HEK293 (cell line): ENCODE measurements at regions not wholly inside any gene's neighbourhood (a gene's known extent, or its start where the extent isn't known, plus 50 kb on each side); places are given as distances from the start of the nearest gene placed in this dataset.
A peak's percentile ranks its signal among the peaks of the same experiment; 100 is the strongest.

Experiments used
- CTCF ChIA-PET: fragments of 350-600 bp; formaldehyde crosslinking; extraction: SDS; loops from one replicate; lab custom pipeline; 2021; ENCODE audit warnings: antibody characterized with exemption; lab: Yijun Ruan, JAX
- POLR2A ChIA-PET: fragments of 300-600 bp; formaldehyde crosslinking; extraction: SDS; loops from one replicate; lab custom pipeline; 2020; ENCODE audit warnings: antibody characterized with exemption, inconsistent platforms; lab: Yijun Ruan, JAX
- H3K27ac ChIP-seq: fragments of 200-500 bp; sonication (Bioruptor generic); 2 replicates; pipeline ENCODE4 v1.5.1; 2014; ENCODE audit warnings: low read depth, low read length, control low read depth, inconsistent platforms; ENCODE audit errors: extremely low read depth
- H3K36me3 ChIP-seq, 2 experiments: fragments of 200-500 bp in 1 of 2; sonication (Bioruptor generic) in 1 of 2; 1 replicate in 1 of 2; 2 replicates in 1 of 2; pipeline ENCODE4 v1.5.1; 2014 to 2017; ENCODE audit warnings: inconsistent platforms in 2 of 2, low read length in 2 of 2; ENCODE audit not compliant: control insufficient read depth in 2 of 2, insufficient read depth in 1 of 2
- H3K4me1 ChIP-seq: fragments of 200-500 bp; sonication (Bioruptor generic); 2 replicates; pipeline ENCODE4 v1.5.1; 2014; ENCODE audit warnings: mild to moderate bottlenecking, low read length, inconsistent platforms; ENCODE audit not compliant: control insufficient read depth, insufficient read depth
- H3K4me3 ChIP-seq: 2 replicates; pipeline ENCODE4 v1.5.1; 2011; ENCODE audit warnings: low read depth, mild to moderate bottlenecking, control low read depth, low read length, moderate library complexity
- H3K9me3 ChIP-seq: fragments of 200-500 bp; sonication (Bioruptor generic); 2 replicates; pipeline ENCODE4 v1.5.1; 2014; ENCODE audit warnings: low read depth, low read length, inconsistent platforms; ENCODE audit not compliant: control insufficient read depth, insufficient read depth
- KLF10 ChIP-seq: fragments of 450-650 bp; IDR thresholded peaks from 2 replicates; pipeline ENCODE4 v1.5.1; 2018; ENCODE audit warnings: missing biosample characterization, mild to moderate bottlenecking, missing genetic modification characterization
- KLF8 ChIP-seq: fragments of 450-650 bp; formaldehyde crosslinking; IDR thresholded peaks from 2 replicates; pipeline ENCODE4 v1.5.1; 2016; ENCODE audit warnings: missing biosample characterization, missing genetic modification characterization
- MEIS1 ChIP-seq: sonication (generic); formaldehyde crosslinking; IDR thresholded peaks from 2 replicates; pipeline ENCODE4 v1.8.1; 2022; ENCODE audit warnings: missing genetic modification reagents, mild to moderate bottlenecking, borderline replicate concordance
- PRDM4 ChIP-seq: fragments of 450-650 bp; formaldehyde crosslinking; IDR thresholded peaks from 2 replicates; pipeline ENCODE4 v1.5.1; 2017; ENCODE audit warnings: missing biosample characterization, missing genetic modification characterization
- TRIM28 ChIP-seq: IDR thresholded peaks from 2 replicates; pipeline ENCODE4 v1.6.1; 2011; ENCODE audit warnings: low read length, control low read depth, borderline replicate concordance
- ZIC2 ChIP-seq: fragments of 450-650 bp; formaldehyde crosslinking; IDR thresholded peaks from 2 replicates; pipeline ENCODE4 v1.5.1; 2016; ENCODE audit warnings: missing biosample characterization, missing genetic modification characterization
- ZNF133 ChIP-seq: fragments of 450-650 bp; formaldehyde crosslinking; IDR thresholded peaks from 2 replicates; pipeline ENCODE4 v1.5.1; 2016; ENCODE audit warnings: missing biosample characterization, missing genetic modification characterization
- ZNF140 ChIP-seq: fragments of 450-650 bp; formaldehyde crosslinking; IDR thresholded peaks from 2 replicates; pipeline ENCODE4 v1.5.1; 2016; ENCODE audit warnings: missing biosample characterization, missing genetic modification characterization
- ZNF148 ChIP-seq: fragments of 450-650 bp; formaldehyde crosslinking; IDR thresholded peaks from 2 replicates; pipeline ENCODE4 v1.5.0; 2017; ENCODE audit warnings: missing biosample characterization, missing genetic modification characterization, borderline replicate concordance
- ZNF16 ChIP-seq: fragments of 450-650 bp; formaldehyde crosslinking; IDR thresholded peaks from 2 replicates; pipeline ENCODE4 v1.5.1; 2016; ENCODE audit warnings: low read depth, missing biosample characterization, missing genetic modification characterization
- ZNF174 ChIP-seq: fragments of 450-650 bp; formaldehyde crosslinking; IDR thresholded peaks from 2 replicates; pipeline ENCODE4 v1.5.0; 2017; ENCODE audit warnings: missing biosample characterization, mild to moderate bottlenecking, missing genetic modification characterization
- ZNF184 ChIP-seq: fragments of 450-650 bp; IDR thresholded peaks from 2 replicates; pipeline ENCODE4 v1.5.1; 2018; ENCODE audit warnings: missing biosample characterization, mild to moderate bottlenecking, missing genetic modification characterization
- ZNF19 ChIP-seq: fragments of 450-650 bp; formaldehyde crosslinking; IDR thresholded peaks from 2 replicates; pipeline ENCODE4; 2016; ENCODE audit warnings: missing biosample characterization, missing genetic modification characterization, low read depth
- ZNF341 ChIP-seq: fragments of 450-650 bp; formaldehyde crosslinking; IDR thresholded peaks from 2 replicates; pipeline ENCODE4; 2016; ENCODE audit warnings: low read depth, missing biosample characterization, missing genetic modification characterization
- ZNF354C ChIP-seq: fragments of 450-650 bp; formaldehyde crosslinking; IDR thresholded peaks from 2 replicates; pipeline ENCODE4 v1.5.1; 2016; ENCODE audit warnings: missing biosample characterization, missing genetic modification characterization, low read depth, borderline replicate concordance
- ZNF398 ChIP-seq: fragments of 450-650 bp; formaldehyde crosslinking; IDR thresholded peaks from 2 replicates; pipeline ENCODE4 v1.5.1; 2017; ENCODE audit warnings: missing biosample characterization, missing genetic modification characterization
- ZNF560 ChIP-seq: fragments of 450-650 bp; formaldehyde crosslinking; IDR thresholded peaks from 2 replicates; pipeline ENCODE4 v1.5.1; 2017; ENCODE audit warnings: missing biosample characterization, missing genetic modification characterization, borderline replicate concordance
- ZNF629 ChIP-seq: fragments of 450-650 bp; formaldehyde crosslinking; IDR thresholded peaks from 2 replicates; pipeline ENCODE4 v1.5.1; 2017; ENCODE audit warnings: missing biosample characterization, missing genetic modification characterization
- ZNF639 ChIP-seq: fragments of 450-650 bp; formaldehyde crosslinking; IDR thresholded peaks from 2 replicates; pipeline ENCODE4 v1.5.1; 2016; ENCODE audit warnings: missing biosample characterization, missing genetic modification characterization
- ZNF776 ChIP-seq: fragments of 450-650 bp; formaldehyde crosslinking; IDR thresholded peaks from 2 replicates; pipeline ENCODE4 v1.5.0; 2017; ENCODE audit warnings: missing biosample characterization, missing genetic modification characterization, borderline replicate concordance
- ZNF837 ChIP-seq: fragments of 450-650 bp; formaldehyde crosslinking; IDR thresholded peaks from 2 replicates; pipeline ENCODE4 v1.5.1; 2016; ENCODE audit warnings: missing biosample characterization, missing genetic modification characterization
- ZNF843 ChIP-seq: fragments of 450-650 bp; formaldehyde crosslinking; IDR thresholded peaks from 2 replicates; pipeline ENCODE4 v1.5.1; 2016; ENCODE audit warnings: missing biosample characterization, missing genetic modification characterization
- TF ChIP-seq, protein P1 (sequence below): fragments of 450-650 bp; formaldehyde crosslinking; IDR thresholded peaks from 2 replicates; pipeline ENCODE4 v1.5.1; 2016; ENCODE audit warnings: missing biosample characterization, missing genetic modification characterization

- TF ChIP-seq PRDM4, result no peak
- no peak for TF ChIP-seq ZNF184 (tag by site-specific recombination)
- no peak for TF ChIP-seq ZNF133 (tag by site-specific recombination)
- no peak for TF ChIP-seq ZNF843 (tag by site-specific recombination)
- TF ChIP-seq KLF10, result no peak
- TF ChIP-seq ZNF776 (tag by site-specific recombination), result no peak
- TF ChIP-seq ZNF837, result no peak
- no peak for TF ChIP-seq ZNF19 (tag by site-specific recombination)
- no peak for TF ChIP-seq ZNF174 (tag by site-specific recombination)
These were observed 299.8 kb downstream of the KLF6 start (continued) for GRCh38 chr10:3485057-3485686.

- Histone ChIP-seq H3K4me3 (no peak overlapping the region), H3K27ac (peak overlapping the region; percentile 58), H3K36me3 (no peaks in the 10 kb centered on the region), H3K4me1 (peaks cover 13% of the 10 kb centered on the region), H3K9me3 (no peaks in the 10 kb centered on the region)
- POLR2A ChIA-PET, result no interaction called here
- CTCF ChIA-PET, result no interaction called here
- TF ChIP-seq PRDM4 (peak; percentile 91), ZNF341 (tag by site-specific recombination) (0 out of 2 replicates have a peak, but pooled peaks have one; percentile 16), ZNF148 (tag by site-specific recombination) (no peak), ZNF398 (no peak), ZNF560 (tag by site-specific recombination) (no peak), ZNF140 (no peak), ZNF629 (tag by site-specific recombination) (peak; percentile 30; the same call in 1 of the 2 replicates), ZNF16 (no peak), TRIM28 (peak; percentile 90), KLF8 (tag by site-specific recombination) (no peak), ZIC2 (peak; percentile 86), ZNF639 (no peak), ZNF354C (tag by site-specific recombination) (no peak), MEIS1 (CRISPR knock-in tag) (no peak)
- TF ChIP-seq, protein P1, sequence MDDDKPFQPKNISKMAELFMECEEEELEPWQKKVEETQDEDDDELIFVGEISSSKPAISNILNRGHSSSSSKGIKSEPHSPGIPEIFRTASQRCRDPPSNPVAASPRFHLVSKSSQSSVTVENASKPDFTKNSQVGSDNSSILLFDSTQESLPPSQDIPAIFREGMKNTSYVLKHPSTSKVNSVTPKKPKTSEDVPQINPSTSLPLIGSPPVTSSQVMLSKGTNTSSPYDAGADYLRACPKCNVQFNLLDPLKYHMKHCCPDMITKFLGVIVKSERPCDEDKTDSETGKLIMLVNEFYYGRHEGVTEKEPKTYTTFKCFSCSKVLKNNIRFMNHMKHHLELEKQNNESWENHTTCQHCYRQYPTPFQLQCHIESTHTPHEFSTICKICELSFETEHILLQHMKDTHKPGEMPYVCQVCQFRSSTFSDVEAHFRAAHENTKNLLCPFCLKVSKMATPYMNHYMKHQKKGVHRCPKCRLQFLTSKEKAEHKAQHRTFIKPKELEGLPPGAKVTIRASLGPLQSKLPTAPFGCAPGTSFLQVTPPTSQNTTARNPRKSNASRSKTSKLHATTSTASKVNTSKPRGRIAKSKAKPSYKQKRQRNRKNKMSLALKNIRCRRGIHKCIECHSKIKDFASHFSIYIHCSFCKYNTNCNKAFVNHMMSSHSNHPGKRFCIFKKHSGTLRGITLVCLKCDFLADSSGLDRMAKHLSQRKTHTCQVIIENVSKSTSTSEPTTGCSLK (tag by site-specific recombination), result no peak
These were observed 300.5 kb downstream of the KLF6 start for GRCh38 chr10:3484306-3485056.
